AG09319 (cell line): ENCODE measurements at regions not wholly inside any gene's neighbourhood (a gene's known extent, or its start where the extent isn't known, plus 50 kb on each side); places are given as distances from the start of the nearest gene placed in this dataset.
"Not testable (repeated sequence)": the region's sequence is repeated elsewhere in the genome, so short reads cannot be mapped to it uniquely, and the experiment has no call there.

ENCODE experiments used
- DNase-seq: peaks from one replicate; pipeline ENCODE4 v3.0.0-alpha.2; 2010; ENCODE audit warnings: low read depth; ENCODE audit errors: extremely low read depth
- TF ChIP-seq, protein P1 (sequence below): IDR thresholded peaks from 2 replicates; pipeline ENCODE4 v1.5.1; 2011; ENCODE audit warnings: low read depth, mild to moderate bottlenecking, inconsistent platforms, low read length, moderate library complexity

DNA sequence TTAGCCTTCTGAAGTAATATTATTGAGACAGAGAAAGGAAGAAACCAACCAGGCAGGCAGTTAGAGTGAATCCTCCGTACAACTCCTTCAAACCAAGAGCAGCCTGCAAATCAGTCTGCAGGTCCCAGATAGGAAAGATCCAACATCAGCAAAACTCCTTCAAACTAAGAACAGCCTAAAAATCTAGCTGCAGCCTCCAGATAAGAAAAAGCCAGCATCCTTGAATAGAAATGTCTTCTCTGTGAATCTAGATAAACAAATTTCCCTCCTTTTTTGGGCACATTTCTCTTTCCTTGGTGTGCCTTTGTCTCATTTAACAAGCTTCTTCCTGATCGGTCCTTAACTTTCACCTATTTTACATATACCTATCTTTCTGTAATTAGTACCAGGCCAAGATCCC, 1004.6 kb upstream of the TMEFF2 start:
- no peak for DNase-seq
- TF ChIP-seq, protein P1, sequence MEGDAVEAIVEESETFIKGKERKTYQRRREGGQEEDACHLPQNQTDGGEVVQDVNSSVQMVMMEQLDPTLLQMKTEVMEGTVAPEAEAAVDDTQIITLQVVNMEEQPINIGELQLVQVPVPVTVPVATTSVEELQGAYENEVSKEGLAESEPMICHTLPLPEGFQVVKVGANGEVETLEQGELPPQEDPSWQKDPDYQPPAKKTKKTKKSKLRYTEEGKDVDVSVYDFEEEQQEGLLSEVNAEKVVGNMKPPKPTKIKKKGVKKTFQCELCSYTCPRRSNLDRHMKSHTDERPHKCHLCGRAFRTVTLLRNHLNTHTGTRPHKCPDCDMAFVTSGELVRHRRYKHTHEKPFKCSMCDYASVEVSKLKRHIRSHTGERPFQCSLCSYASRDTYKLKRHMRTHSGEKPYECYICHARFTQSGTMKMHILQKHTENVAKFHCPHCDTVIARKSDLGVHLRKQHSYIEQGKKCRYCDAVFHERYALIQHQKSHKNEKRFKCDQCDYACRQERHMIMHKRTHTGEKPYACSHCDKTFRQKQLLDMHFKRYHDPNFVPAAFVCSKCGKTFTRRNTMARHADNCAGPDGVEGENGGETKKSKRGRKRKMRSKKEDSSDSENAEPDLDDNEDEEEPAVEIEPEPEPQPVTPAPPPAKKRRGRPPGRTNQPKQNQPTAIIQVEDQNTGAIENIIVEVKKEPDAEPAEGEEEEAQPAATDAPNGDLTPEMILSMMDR, result no peak

DNA sequence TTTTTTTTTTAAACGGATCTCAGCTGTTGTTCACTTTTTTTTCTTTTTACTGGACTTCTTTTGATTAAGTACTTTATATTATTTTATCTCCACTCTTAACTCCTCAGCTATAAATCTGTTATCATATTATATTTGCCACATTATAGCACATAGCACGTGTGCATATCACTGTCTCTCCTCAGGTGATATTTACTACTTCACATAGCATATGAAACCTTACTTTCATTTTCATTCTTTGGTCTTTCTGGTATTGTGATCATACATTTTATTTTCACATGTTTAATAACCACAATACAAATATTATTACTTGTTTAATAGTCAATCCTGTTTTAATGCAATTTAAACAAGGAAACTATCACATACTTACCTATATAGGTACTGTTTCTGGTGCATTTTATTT, 993.1 kb upstream of the TMEFF2 start:
- TF ChIP-seq, protein P1, result no peak

DNA sequence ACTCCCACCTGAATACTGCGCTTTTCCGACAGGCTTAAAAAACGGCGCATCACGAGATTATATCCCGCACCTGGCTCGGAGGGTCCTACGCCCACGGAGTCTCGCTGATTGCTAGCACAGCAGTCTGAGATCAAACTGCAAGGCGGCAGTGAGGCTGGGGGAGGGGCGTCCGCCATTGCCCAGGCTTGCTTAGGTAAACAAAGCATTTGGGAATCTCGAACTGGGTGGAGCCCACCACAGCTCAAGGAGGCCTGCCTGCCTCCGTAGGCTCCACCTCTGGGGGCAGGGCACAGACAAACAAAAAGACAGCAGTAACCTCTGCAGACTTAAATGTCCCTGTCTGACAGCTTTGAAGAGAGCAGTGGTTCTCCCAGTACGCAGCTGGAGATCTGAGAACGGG, 976.2 kb upstream of the TMEFF2 start:
- DNase-seq, result not testable (repeated sequence)

More for the DNA sequence above, 993.1 kb upstream of the TMEFF2 start:
- DNase-seq, result no peak

DNA sequence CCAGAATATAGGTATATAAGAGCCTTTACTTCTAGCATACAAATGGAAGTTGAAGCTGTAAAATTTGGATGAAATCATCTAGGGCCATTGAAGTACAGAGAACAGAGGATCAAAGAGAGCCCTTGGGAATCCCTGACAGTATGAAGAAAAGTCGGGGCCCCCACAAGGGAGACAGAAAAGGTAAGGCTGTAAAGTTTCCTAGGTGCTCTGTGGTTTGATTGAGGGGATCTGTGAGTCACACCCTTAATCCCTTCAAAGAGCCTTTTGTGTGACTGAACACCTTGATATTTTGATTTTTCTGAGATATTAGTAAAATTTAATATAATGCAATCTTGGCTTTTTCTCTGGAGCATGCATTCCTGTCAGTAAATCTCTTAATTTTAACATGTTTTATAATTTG, 961.7 kb upstream of the TMEFF2 start:
- TF ChIP-seq, protein P1, result no peak
- no peak for DNase-seq

DNA sequence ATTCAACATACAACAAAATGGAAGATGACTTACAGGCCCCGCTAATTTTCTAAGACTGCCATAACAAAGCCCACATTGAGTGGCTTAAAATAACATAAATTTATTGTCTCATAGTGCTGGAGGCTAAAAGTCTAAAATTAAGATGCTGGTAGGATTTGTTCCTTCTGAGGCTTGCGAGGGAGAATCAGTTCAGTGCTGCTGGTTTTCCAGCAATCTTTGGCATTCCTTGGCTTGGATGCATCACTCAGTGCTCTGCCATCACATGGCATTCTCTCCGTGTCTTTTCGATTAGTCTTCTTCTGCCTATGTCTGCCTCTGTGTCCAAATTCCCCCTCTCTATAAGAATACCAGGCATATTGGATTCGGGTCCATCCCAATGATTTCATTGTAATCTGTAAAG, 959.3 kb upstream of the TMEFF2 start:
- TF ChIP-seq, protein P1, result no peak
- no peak for DNase-seq

DNA sequence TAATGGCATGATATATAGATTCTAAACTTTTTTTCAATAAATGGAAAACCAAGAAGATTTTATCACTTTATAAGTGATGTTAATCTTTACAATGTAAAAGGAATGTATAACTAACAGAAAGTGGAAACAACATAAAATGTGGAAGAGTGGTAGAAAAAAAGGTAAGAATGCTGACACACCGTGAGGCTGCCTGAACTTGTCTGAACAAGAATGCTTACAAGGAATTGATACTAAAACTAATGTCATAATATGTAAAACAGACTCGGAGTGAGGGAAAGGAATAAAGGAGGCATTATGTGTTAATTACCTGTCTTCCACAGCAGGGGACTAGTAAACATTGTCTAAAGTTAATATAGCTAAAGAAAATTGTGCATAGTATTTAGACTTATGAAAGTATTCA, 958.8 kb upstream of the TMEFF2 start:
- no peak for DNase-seq
- TF ChIP-seq, protein P1, result no peak

DNA sequence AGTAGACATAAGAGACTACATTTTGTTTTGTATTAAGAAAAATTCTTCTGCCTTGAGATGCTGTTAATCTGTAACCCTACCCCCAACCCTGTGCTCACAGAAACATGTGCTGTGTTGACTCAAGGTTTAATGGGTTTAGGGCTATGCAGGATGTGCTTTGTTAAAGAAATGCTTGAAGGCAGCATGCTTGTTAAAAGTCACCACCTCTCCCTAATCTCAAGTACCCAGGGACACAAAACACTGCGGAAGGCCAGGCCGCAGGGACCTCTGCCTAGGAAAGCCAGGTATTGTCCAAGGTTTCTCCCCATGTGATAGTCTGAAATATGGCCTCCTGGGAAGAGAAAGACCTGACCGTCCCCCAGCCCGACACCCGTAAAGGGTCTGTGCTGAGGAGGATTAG, 947.7 kb upstream of the TMEFF2 start:
- DNase-seq, result not testable (repeated sequence)

DNA sequence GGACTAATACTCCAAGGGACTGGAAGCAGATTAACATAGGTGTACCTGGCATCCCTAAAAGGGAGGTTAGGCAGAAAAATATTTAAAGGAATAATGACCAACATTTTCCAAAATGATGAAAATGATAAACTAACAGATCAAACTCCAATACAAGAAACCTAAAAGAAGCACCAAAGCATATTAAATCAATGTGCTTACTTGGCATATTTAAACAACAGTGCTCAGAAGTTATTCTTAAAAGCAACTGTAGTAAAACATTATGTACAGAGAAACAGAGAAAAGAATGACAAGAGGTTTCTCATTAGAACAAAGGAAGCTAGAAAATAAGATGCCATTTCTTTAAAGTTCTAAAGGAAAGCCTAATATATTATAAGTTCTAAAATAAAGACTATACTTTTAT, 947.3 kb upstream of the TMEFF2 start:
- DNase-seq, result no peak
- TF ChIP-seq, protein P1, result no peak

DNA sequence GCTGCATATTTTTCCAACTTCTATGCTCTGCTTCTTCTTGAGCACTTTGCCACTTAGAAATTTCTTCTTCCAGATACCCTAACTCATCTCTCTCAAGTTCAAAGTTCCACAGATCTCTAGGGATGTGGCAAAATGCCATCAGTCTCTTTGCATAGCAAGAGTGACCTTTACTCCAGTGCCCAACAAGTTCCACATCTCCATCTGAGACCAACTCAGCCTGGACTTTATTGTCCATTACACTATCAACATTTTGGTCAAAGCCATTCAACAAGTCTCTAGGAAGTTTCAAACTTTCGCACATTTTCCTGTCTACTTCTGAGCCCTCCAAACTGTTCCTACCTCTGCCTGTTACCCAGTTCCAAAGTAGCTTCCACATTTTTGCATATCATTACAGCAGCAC, 946.2 kb upstream of the TMEFF2 start:
- not testable (repeated sequence) for DNase-seq
